Endothelial cell of umbilical vein (primary cell): ENCODE measurements at regions not wholly inside any gene's neighbourhood (a gene's known extent, or its start where the extent isn't known, plus 50 kb on each side); places are given as distances from the start of the nearest gene placed in this dataset.

Source experiments
- BruUV-seq: library from RNA; stranded (reverse); fragments of 400-500 nt; replicated peaks from 2 replicates; lab custom pipeline; 2021; lab: Mats Ljungman, UMichigan
- CTCF ChIA-PET: fragments of 300-600, 350-600 bp; sonication (Branson Sonifier 250); formaldehyde crosslinking; loops from one replicate; lab custom pipeline; 2021; ENCODE audit warnings: antibody characterized with exemption, inconsistent platforms; lab: Charles Lee
- POLR2A ChIA-PET: fragments of 300-600, 350-600 bp; sonication (Branson Sonifier 250); formaldehyde crosslinking; loops from one replicate; lab custom pipeline; 2021; ENCODE audit warnings: antibody characterized with exemption, inconsistent platforms; lab: Charles Lee
- DNase-seq: peaks from one replicate; pipeline ENCODE4 v3.0.0-alpha.2; 2011; ENCODE audit warnings: low read depth, low spot score
- FAIRE-seq: peaks from 2 replicates; lab custom pipeline; 2011; peaks lifted over from hg19 to GRCh38; lab: Jason Lieb, UNC
- H2AFZ ChIP-seq: 2 replicates; pipeline ENCODE4 v1.6.0; 2012; ENCODE audit warnings: low read depth, low read length, control low read depth, inconsistent platforms
- H3K27ac ChIP-seq: 2 replicates; pipeline ENCODE4 v1.5.1; 2011; ENCODE audit warnings: low read depth, mild to moderate bottlenecking, control low read depth, low read length, moderate library complexity; ENCODE audit not compliant: insufficient read depth
- H3K27me3 ChIP-seq, 2 experiments: 2 replicates each; pipeline versions ENCODE4 v1.6.0 to v1.6.1; 2011; ENCODE audit warnings: low read length in 2 of 2, mixed read lengths in 1 of 2; ENCODE audit not compliant: control insufficient read depth in 2 of 2, insufficient read depth in 2 of 2
- H3K36me3 ChIP-seq, 2 experiments: 2 replicates in 1 of 2; 3 replicates in 1 of 2; pipeline ENCODE4 v1.5.1; 2011; ENCODE audit warnings: low read length in 2 of 2, mild to moderate bottlenecking in 1 of 2, moderate library complexity in 1 of 2; ENCODE audit not compliant: control insufficient read depth in 2 of 2, insufficient read depth in 2 of 2; ENCODE audit errors: extremely low read depth in 1 of 2
- H3K4me1 ChIP-seq: 3 replicates; pipeline ENCODE4 v1.5.1; 2011; ENCODE audit warnings: mild to moderate bottlenecking, low read length; ENCODE audit not compliant: control insufficient read depth, insufficient read depth; ENCODE audit errors: extremely low read depth
- H3K4me2 ChIP-seq: 2 replicates; pipeline ENCODE4 v1.6.1; 2011; ENCODE audit warnings: low read length, control low read depth, mixed read lengths; ENCODE audit not compliant: insufficient read depth
- H3K4me3 ChIP-seq, 3 experiments: fragments of 200-600 bp in 1 of 3; sonication (generic), shearing (Covaris generic) in 1 of 3; replicated peaks in 1 of 3; 2 replicates each; pipeline ENCODE4 v1.5.1; 2011 to 2016; ENCODE audit warnings: control low read depth in 3 of 3, low read length in 3 of 3, mild to moderate bottlenecking in 2 of 3, inconsistent platforms in 1 of 3, low read depth in 1 of 3, moderate library complexity in 1 of 3; ENCODE audit not compliant: insufficient read depth in 1 of 3
- H3K79me2 ChIP-seq: 2 replicates; pipeline ENCODE4 v1.6.0; 2012; ENCODE audit warnings: low read length, inconsistent platforms; ENCODE audit not compliant: control insufficient read depth, insufficient read depth
- H3K9ac ChIP-seq: replicated peaks from 2 replicates; pipeline ENCODE3; 2011; ENCODE audit warnings: low read length, control low read depth; ENCODE audit not compliant: insufficient read depth; ENCODE audit errors: extremely low read depth
- H3K9me1 ChIP-seq: replicated peaks from 3 replicates; pipeline ENCODE4 v1.6.0; 2011; ENCODE audit warnings: mild to moderate bottlenecking, low read length; ENCODE audit not compliant: control insufficient read depth, insufficient read depth; ENCODE audit errors: extremely low read depth
- H3K9me3 ChIP-seq: replicated peaks from 2 replicates; pipeline ENCODE4 v1.5.1; 2012; ENCODE audit warnings: low read length, inconsistent platforms; ENCODE audit not compliant: control insufficient read depth, insufficient read depth
- H4K20me1 ChIP-seq: replicated peaks from 2 replicates; pipeline ENCODE3; 2011; ENCODE audit warnings: mild to moderate bottlenecking, low read length; ENCODE audit not compliant: control insufficient read depth, insufficient read depth; ENCODE audit errors: extremely low read depth
- GATA2 ChIP-seq: IDR thresholded peaks from 2 replicates; pipeline ENCODE4 v1.7.0; 2011; ENCODE audit warnings: low read depth, mild to moderate bottlenecking, moderate library complexity, mixed read lengths, low read length; ENCODE audit not compliant: insufficient read length, insufficient read depth
- JUN ChIP-seq: IDR thresholded peaks from 2 replicates; pipeline ENCODE4 v1.6.1; 2011; ENCODE audit warnings: borderline replicate concordance, low read depth; ENCODE audit not compliant: insufficient read length, insufficient read depth
- MYC ChIP-seq: IDR thresholded peaks from one replicate; pipeline ENCODE4 v1.6.1; 2011; ENCODE audit warnings: mild to moderate bottlenecking, low read depth, low read length
- POLR2A ChIP-seq: IDR thresholded peaks from 2 replicates; pipeline ENCODE4 v1.6.1; 2012; ENCODE audit warnings: low read depth, mild to moderate bottlenecking, control low read depth, low read length
- POLR2AphosphoS5 ChIP-seq: IDR thresholded peaks from 2 replicates; pipeline ENCODE4 v1.6.1; 2012; ENCODE audit warnings: low read depth, mild to moderate bottlenecking, control low read depth, low read length, moderate library complexity; ENCODE audit not compliant: insufficient read depth
- dilution Hi-C: fragments of 300-500 bp; cut with MboI; formaldehyde crosslinking; loops from one replicate; pipeline ENCODE4 v1.15.0; 2019; ENCODE audit warnings: low sequenced_read_pairs; ENCODE audit not compliant: extremely low pct_ligation_motif_present
- intact Hi-C: fragments of 100-400 bp; cut with micrococcal nuclease; formaldehyde crosslinking; loops from one replicate; pipeline ENCODE4 v1.10.0; 2022
- TF ChIP-seq, protein P1 (sequence below), 2 donors: IDR thresholded peaks; 1 replicate in 1 of 2; 2 replicates in 1 of 2; pipeline ENCODE4 v1.5.1; 2011; ENCODE audit warnings: low read length in 2 of 2, mild to moderate bottlenecking in 2 of 2, moderate library complexity in 2 of 2, control low read depth in 1 of 2, inconsistent platforms in 1 of 2, low read depth in 1 of 2; ENCODE audit not compliant: insufficient read depth in 1 of 2; ENCODE audit errors: extremely low read depth in 1 of 2

DNA sequence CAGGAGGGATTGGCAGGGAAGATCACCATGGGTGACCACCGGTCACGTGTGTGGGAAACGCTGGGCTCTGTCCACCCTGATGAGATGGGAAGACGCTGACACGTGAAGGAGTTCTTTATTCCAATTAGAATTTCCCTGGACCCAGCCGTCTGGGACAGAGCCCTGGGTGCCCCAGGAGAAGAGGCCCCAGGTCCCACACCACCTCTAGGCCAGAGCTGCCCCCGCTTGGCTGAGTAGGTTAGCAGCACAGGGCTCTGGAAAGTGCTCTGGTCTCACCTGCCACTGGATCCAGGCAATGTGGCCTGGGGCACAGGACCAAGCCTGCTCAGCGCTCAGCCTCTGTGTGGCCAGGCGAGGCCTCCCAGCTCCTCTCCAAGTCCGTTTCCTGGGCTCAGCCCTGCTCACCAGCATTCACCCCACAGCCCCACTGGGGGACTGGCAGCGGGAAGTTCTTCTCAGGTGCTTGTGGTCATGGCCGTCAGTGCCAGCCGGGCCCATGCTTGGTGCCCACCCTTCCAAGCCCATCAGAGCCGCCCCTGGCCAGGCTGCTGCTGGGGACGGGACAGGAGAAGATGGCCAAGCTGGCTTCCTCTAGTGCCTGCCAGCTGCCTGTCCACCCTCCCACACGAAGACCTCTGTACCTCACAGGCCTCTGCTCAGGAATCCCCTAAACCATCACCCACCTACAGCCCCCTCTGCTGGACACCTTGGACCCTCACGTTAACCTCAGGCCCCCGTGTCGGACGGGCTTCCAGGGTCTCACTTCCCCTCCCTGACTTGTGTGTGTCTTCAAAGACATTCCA is 62.5 kb upstream of the FGF3 start:
- no peaks in the 10 kb centered on the region for H3K4me1 ChIP-seq
- H3K27ac ChIP-seq, result no peak overlapping the region
- DNase-seq (no peak), FAIRE-seq (no peak)
- ChIA-PET CTCF (interaction anchor here (0.7 to 1.5 kb wide), 3 partner anchors 31 to 622 kb away, joined by 3 to 4 read pairs (median 3); no protein-coding TSS in a partner anchor), POLR2A (no interaction called here)
- no peak overlapping the region for H3K4me2 ChIP-seq
- no TSS peak for BruUV-seq
- H3K79me2 ChIP-seq, result no peaks in the 10 kb centered on the region
- H3K9me3 ChIP-seq, result no peaks in the 10 kb centered on the region
- H3K36me3 ChIP-seq, result no peaks in the 10 kb centered on the region
- no peak overlapping the region for H3K9ac ChIP-seq
- intact Hi-C loops (no loop called here), dilution Hi-C loops (no loop called here)
- TF ChIP-seq GATA2, result no peak
- TF ChIP-seq, protein P1, sequence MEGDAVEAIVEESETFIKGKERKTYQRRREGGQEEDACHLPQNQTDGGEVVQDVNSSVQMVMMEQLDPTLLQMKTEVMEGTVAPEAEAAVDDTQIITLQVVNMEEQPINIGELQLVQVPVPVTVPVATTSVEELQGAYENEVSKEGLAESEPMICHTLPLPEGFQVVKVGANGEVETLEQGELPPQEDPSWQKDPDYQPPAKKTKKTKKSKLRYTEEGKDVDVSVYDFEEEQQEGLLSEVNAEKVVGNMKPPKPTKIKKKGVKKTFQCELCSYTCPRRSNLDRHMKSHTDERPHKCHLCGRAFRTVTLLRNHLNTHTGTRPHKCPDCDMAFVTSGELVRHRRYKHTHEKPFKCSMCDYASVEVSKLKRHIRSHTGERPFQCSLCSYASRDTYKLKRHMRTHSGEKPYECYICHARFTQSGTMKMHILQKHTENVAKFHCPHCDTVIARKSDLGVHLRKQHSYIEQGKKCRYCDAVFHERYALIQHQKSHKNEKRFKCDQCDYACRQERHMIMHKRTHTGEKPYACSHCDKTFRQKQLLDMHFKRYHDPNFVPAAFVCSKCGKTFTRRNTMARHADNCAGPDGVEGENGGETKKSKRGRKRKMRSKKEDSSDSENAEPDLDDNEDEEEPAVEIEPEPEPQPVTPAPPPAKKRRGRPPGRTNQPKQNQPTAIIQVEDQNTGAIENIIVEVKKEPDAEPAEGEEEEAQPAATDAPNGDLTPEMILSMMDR (IDR thresholded peaks at IDR 0.05; ENCODE audit: extremely low read depth in 1 of 2, insufficient read depth in 1 of 2, low read depth in 1 of 2, low read length in 2 of 2), result peak in 1 of 2 donors; percentile 7
- peaks cover 0 to 2% of the 10 kb centered on the region in 2 experiments for H3K27me3 ChIP-seq
- no peak overlapping the region for H2AFZ ChIP-seq
- H3K9me1 ChIP-seq, result no peaks in the 10 kb centered on the region
- no peaks in the 10 kb centered on the region for H4K20me1 ChIP-seq
- no peak overlapping the region for H3K4me3 ChIP-seq

DNA sequence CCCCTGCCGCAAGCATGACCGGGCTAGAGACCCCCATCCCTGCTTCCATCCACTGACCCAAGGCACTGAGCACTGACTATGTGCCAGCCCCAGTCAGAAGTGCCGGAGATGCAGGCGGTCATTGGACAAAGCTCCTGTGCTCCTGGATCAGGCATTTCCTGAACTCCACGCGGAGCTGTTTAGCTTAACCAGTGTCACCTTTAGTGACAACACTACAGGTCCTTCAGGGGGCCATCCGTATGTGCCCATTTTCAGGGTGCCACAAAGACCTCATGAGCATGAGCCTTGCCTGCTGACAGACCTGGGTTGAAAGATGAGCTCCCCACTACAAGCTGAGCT is 63.0 kb upstream of the FGF3 start:
- FAIRE-seq (no peak), DNase-seq (no peak)
- no peak overlapping the region for H3K4me2 ChIP-seq
- H3K27me3 ChIP-seq, result peaks cover 0 to 2% of the 10 kb centered on the region in 2 experiments
- H3K9ac ChIP-seq, result no peak overlapping the region
- ChIA-PET CTCF (interaction anchor here (0.6 to 1.5 kb wide), 6 partner anchors 8 to 623 kb away, joined by 3 to 4 read pairs (median 3); no protein-coding TSS in a partner anchor), POLR2A (no interaction called here)
- H3K9me3 ChIP-seq, result no peaks in the 10 kb centered on the region
- intact Hi-C loops, result no loop called here
- H3K4me3 ChIP-seq, result no peak overlapping the region
- H4K20me1 ChIP-seq, result no peaks in the 10 kb centered on the region
- no peaks in the 10 kb centered on the region for H3K36me3 ChIP-seq
- no peaks in the 10 kb centered on the region for H3K4me1 ChIP-seq
- H3K27ac ChIP-seq, result no peak overlapping the region
- TF ChIP-seq, protein P1 (IDR thresholded peaks at IDR 0.05; ENCODE audit: extremely low read depth in 1 of 2, insufficient read depth in 1 of 2, low read depth in 1 of 2, low read length in 2 of 2), result no peak
- TF ChIP-seq MYC (no peak), JUN (no peak), POLR2AphosphoS5 (no peak), POLR2A (no peak)
- H2AFZ ChIP-seq, result no peak overlapping the region
- no TSS peak for BruUV-seq
- no peaks in the 10 kb centered on the region for H3K79me2 ChIP-seq
- no peaks in the 10 kb centered on the region for H3K9me1 ChIP-seq
- dilution Hi-C loops, result no loop called here
